SK-N-MC (cell line): ENCODE measurements at regions not wholly inside any gene's neighbourhood (a gene's known extent, or its start where the extent isn't known, plus 50 kb on each side); places are given as distances from the start of the nearest gene placed in this dataset.

Experiments used
- EZH2 ChIP-seq: fragments of 200-600 bp; sonication (generic); IDR thresholded peaks from one replicate; pipeline ENCODE4 v1.6.1; 2017; ENCODE audit warnings: antibody characterized with exemption
- FOXP2 ChIP-seq: optimal IDR thresholded peaks from 2 replicates; pipeline ENCODE3; 2011; ENCODE audit warnings: mild to moderate bottlenecking, moderate library complexity; ENCODE audit not compliant: insufficient read depth; ENCODE audit errors: extremely low read length, control extremely low read depth
- POLR2AphosphoS5 ChIP-seq: IDR thresholded peaks from 2 replicates; pipeline ENCODE4 v1.6.1; 2012; ENCODE audit warnings: mild to moderate bottlenecking, low read depth, low read length, borderline replicate concordance

GRCh38 chr12:125282921-125283320 is 217.7 kb downstream of the AACS start:
- no peak for TF ChIP-seq EZH2
- no peak for TF ChIP-seq POLR2AphosphoS5
- TF ChIP-seq FOXP2 = no peak
